Body of pancreas (tissue), 4 donors: ENCODE measurements at regions not wholly inside any gene's neighbourhood (a gene's known extent, or its start where the extent isn't known, plus 50 kb on each side); places are given as distances from the start of the nearest gene placed in this dataset.

Source experiments
- POLR2A ChIP-seq, 3 donors: fragments of 450-650 bp; IDR thresholded peaks; one replicate each; pipeline ENCODE4 v1.6.1; 2016; ENCODE audit warnings: antibody characterized with exemption in 3 of 3, mild to moderate bottlenecking in 2 of 3
- TF ChIP-seq, protein P1 (sequence below), 7 experiments: fragments of 450-650 bp in 4 of 7; fragments of 200-600 bp in 3 of 7; sonication (generic) in 3 of 7; IDR thresholded peaks; one replicate each; pipeline ENCODE4 v1.5.1; 2016 to 2019; ENCODE audit warnings: antibody characterized with exemption in 7 of 7

DNA sequence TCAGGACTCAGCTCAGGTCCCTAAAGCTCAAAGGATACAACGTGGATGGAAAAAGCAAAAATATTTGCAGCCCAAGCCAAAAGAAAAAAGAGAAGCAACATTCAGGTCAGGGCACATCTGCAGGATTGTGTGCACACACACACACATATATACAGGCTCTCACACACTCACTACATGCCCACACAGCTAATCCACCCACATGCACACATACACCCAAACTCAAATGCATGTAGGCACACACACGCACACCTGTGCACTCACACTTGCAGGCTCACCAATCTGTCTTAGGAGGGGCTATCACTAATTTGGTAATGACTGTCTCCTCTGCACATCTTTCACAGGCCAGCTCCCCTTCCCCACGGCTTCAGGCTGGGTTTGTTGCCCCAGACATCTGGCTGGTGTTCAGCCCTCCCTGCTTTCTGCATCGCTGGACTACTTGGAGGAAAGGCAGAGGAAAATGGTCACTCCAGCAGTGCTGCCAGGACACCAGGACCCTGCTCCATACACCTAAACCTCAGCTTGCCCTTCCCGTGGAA, 103.6 kb upstream of the DRD2 start:
- TF ChIP-seq POLR2A (IDR thresholded peaks at IDR 0.05) = no peak
- TF ChIP-seq, protein P1, sequence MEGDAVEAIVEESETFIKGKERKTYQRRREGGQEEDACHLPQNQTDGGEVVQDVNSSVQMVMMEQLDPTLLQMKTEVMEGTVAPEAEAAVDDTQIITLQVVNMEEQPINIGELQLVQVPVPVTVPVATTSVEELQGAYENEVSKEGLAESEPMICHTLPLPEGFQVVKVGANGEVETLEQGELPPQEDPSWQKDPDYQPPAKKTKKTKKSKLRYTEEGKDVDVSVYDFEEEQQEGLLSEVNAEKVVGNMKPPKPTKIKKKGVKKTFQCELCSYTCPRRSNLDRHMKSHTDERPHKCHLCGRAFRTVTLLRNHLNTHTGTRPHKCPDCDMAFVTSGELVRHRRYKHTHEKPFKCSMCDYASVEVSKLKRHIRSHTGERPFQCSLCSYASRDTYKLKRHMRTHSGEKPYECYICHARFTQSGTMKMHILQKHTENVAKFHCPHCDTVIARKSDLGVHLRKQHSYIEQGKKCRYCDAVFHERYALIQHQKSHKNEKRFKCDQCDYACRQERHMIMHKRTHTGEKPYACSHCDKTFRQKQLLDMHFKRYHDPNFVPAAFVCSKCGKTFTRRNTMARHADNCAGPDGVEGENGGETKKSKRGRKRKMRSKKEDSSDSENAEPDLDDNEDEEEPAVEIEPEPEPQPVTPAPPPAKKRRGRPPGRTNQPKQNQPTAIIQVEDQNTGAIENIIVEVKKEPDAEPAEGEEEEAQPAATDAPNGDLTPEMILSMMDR (IDR thresholded peaks at IDR 0.05) = no peak
